Mesenchymal stem cell (in vitro differentiated cells and primary cell): ENCODE measurements at regions not wholly inside any gene's neighbourhood (a gene's known extent, or its start where the extent isn't known, plus 50 kb on each side); places are given as distances from the start of the nearest gene placed in this dataset.

Experiments used
- DNase-seq: peaks from one replicate; pipeline ENCODE4 v3.0.0-alpha.2; 2013
- H2AFZ ChIP-seq: one replicate; pipeline ENCODE4 v1.6.1; 2013; ENCODE audit warnings: low read depth, mild to moderate bottlenecking, control low read depth, inconsistent platforms, low read length, moderate library complexity
- H2AK5ac ChIP-seq: 2 replicates; pipeline ENCODE4 v1.6.1; 2013; ENCODE audit warnings: low read length, moderate library complexity, mild to moderate bottlenecking, inconsistent platforms; ENCODE audit not compliant: severe bottlenecking
- H2BK120ac ChIP-seq: one replicate; pipeline ENCODE4 v1.6.1; 2013; ENCODE audit warnings: low read depth, mild to moderate bottlenecking, inconsistent platforms, low read length, moderate library complexity
- H2BK12ac ChIP-seq, 2 experiments: one replicate each; pipeline ENCODE4 v1.6.1; 2013; ENCODE audit warnings: inconsistent platforms in 2 of 2, low read length in 2 of 2, mild to moderate bottlenecking in 2 of 2, moderate library complexity in 2 of 2, control low read depth in 1 of 2
- H2BK15ac ChIP-seq: one replicate; pipeline ENCODE4 v1.6.1; 2013; ENCODE audit warnings: mild to moderate bottlenecking, low read depth, inconsistent platforms; ENCODE audit not compliant: poor library complexity, severe bottlenecking
- H2BK5ac ChIP-seq: 2 replicates; pipeline ENCODE4 v1.6.1; 2013; ENCODE audit warnings: low read depth, mild to moderate bottlenecking, low read length, control low read depth, inconsistent platforms; ENCODE audit not compliant: poor library complexity, severe bottlenecking
- H3K14ac ChIP-seq, 2 experiments: one replicate each; pipeline ENCODE4 v1.6.1; 2013; ENCODE audit warnings: inconsistent platforms in 2 of 2, low read length in 2 of 2, control low read depth in 1 of 2, mild to moderate bottlenecking in 1 of 2, moderate library complexity in 1 of 2
- H3K18ac ChIP-seq, 2 experiments: one replicate each; pipeline ENCODE4 v1.6.1; 2013; ENCODE audit warnings: inconsistent platforms in 2 of 2, low read length in 2 of 2, control low read depth in 1 of 2, low read depth in 1 of 2, mild to moderate bottlenecking in 1 of 2
- H3K23ac ChIP-seq, 2 experiments: one replicate each; pipeline ENCODE4 v1.6.1; 2013; ENCODE audit warnings: inconsistent platforms in 2 of 2, low read length in 2 of 2, mild to moderate bottlenecking in 2 of 2, moderate library complexity in 2 of 2, control low read depth in 1 of 2
- H3K27ac ChIP-seq: 2 replicates; pipeline ENCODE4 v1.5.1; 2013; ENCODE audit warnings: mild to moderate bottlenecking, moderate library complexity, low read length, control low read depth, inconsistent platforms; ENCODE audit not compliant: poor library complexity, severe bottlenecking
- H3K27me3 ChIP-seq, 2 experiments: 2 replicates each; pipeline versions ENCODE4 v1.6.1 to v1.7.0; 2013; ENCODE audit warnings: low read length in 2 of 2, mild to moderate bottlenecking in 2 of 2, moderate library complexity in 2 of 2, control low read depth in 1 of 2, inconsistent platforms in 1 of 2; ENCODE audit not compliant: control insufficient read depth in 1 of 2, insufficient read depth in 1 of 2
- H3K36me3 ChIP-seq, 2 experiments: 2 replicates each; pipeline versions ENCODE4 v1.6.1 to v1.7.0; 2013; ENCODE audit warnings: low read length in 2 of 2, control low read depth in 1 of 2, inconsistent platforms in 1 of 2, low read depth in 1 of 2, mild to moderate bottlenecking in 1 of 2; ENCODE audit not compliant: insufficient read depth in 2 of 2, control insufficient read depth in 1 of 2
- H3K4ac ChIP-seq, 2 experiments: one replicate each; pipeline ENCODE4 v1.6.1; 2013; ENCODE audit warnings: inconsistent platforms in 2 of 2, low read length in 2 of 2, mild to moderate bottlenecking in 2 of 2, moderate library complexity in 2 of 2, control low read depth in 1 of 2, low read depth in 1 of 2
- H3K4me1 ChIP-seq: 2 replicates; pipeline ENCODE4 v1.6.1; 2013; ENCODE audit warnings: low read depth, low read length, control low read depth; ENCODE audit not compliant: control insufficient read depth, insufficient read depth
- H3K4me2 ChIP-seq: 2 replicates; pipeline ENCODE4 v1.6.1; 2013; ENCODE audit warnings: low read length, mild to moderate bottlenecking, inconsistent platforms; ENCODE audit not compliant: poor library complexity, severe bottlenecking
- H3K4me3 ChIP-seq, 2 experiments: 2 replicates each; pipeline versions ENCODE4 v1.5.1 to v1.7.0; 2013; ENCODE audit warnings: low read length in 2 of 2, mild to moderate bottlenecking in 2 of 2, control low read depth in 1 of 2, low read depth in 1 of 2; ENCODE audit not compliant: insufficient read depth in 1 of 2
- H3K79me1 ChIP-seq: replicated peaks from 2 replicates; pipeline ENCODE4 v1.6.1; 2013; ENCODE audit warnings: mild to moderate bottlenecking, control low read depth, low read length, inconsistent platforms; ENCODE audit not compliant: poor library complexity, severe bottlenecking
- H3K9ac ChIP-seq: 2 replicates; pipeline ENCODE4 v1.7.0; 2013; ENCODE audit warnings: mild to moderate bottlenecking, low read length, moderate library complexity
- H3K9me3 ChIP-seq: 2 replicates; pipeline ENCODE4 v1.7.0; 2013; ENCODE audit warnings: mild to moderate bottlenecking, low read length; ENCODE audit not compliant: control insufficient read depth
- H4K8ac ChIP-seq: one replicate; pipeline ENCODE4 v1.6.1; 2013; ENCODE audit warnings: inconsistent platforms, mild to moderate bottlenecking, low read length, moderate library complexity
- H4K91ac ChIP-seq: one replicate; pipeline ENCODE4 v1.6.1; 2013; ENCODE audit warnings: mild to moderate bottlenecking, low read length, inconsistent platforms
- WGBS: methylation state at CpG from one replicate; pipeline ENCODE4 v1.1.7; 2013; ENCODE audit warnings: mixed read lengths; 5-methylcytosine and 5-hydroxymethylcytosine counted together

DNA sequence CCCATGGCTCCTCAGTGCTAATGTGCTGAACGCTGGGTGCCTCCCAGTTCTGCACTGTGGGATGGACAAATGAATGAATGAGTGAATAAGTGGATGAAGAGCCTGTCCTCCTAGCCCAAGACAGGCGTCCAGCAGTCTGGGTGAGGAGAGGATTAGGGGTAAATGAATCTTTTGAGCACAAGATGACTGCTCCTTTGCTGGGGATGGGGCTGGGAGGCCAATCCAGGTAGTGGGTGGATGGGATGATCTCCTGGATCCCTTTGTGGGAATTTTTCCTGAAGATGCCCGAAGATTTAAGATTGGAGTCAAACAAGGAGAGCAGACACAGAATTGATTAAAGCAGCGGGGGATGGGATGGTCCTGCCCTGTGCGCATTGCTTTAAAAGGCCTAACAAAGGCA, 65.3 kb upstream of the MLN start:
- no peaks in the 10 kb centered on the region for H3K36me3 ChIP-seq
- H3K27ac ChIP-seq, result no peak overlapping the region
- H2BK5ac ChIP-seq, result no peak overlapping the region
- no peak for DNase-seq
- WGBS, result 86% methylated on average over 5 of the region's 5 CpGs
- no peak overlapping the region for H3K4ac ChIP-seq
- no peaks in the 10 kb centered on the region for H3K79me1 ChIP-seq
- H3K4me2 ChIP-seq, result no peak overlapping the region
- H3K14ac ChIP-seq, result no peak overlapping the region
- no peak overlapping the region for H2AFZ ChIP-seq
- H4K8ac ChIP-seq, result no peak overlapping the region
- H3K4me3 ChIP-seq, result no peak overlapping the region
- H2BK120ac ChIP-seq, result no peak overlapping the region
- H3K23ac ChIP-seq, result no peak overlapping the region
- no peaks in the 10 kb centered on the region for H3K4me1 ChIP-seq
- no peak overlapping the region for H2BK15ac ChIP-seq
- peaks cover 59 to 72% of the 10 kb centered on the region in 2 experiments for H3K27me3 ChIP-seq
- no peak overlapping the region for H2BK12ac ChIP-seq
- no peak overlapping the region for H3K18ac ChIP-seq
- H3K9ac ChIP-seq, result no peak overlapping the region
- H2AK5ac ChIP-seq, result no peak overlapping the region
- no peaks in the 10 kb centered on the region for H3K9me3 ChIP-seq
- H4K91ac ChIP-seq, result no peak overlapping the region

DNA sequence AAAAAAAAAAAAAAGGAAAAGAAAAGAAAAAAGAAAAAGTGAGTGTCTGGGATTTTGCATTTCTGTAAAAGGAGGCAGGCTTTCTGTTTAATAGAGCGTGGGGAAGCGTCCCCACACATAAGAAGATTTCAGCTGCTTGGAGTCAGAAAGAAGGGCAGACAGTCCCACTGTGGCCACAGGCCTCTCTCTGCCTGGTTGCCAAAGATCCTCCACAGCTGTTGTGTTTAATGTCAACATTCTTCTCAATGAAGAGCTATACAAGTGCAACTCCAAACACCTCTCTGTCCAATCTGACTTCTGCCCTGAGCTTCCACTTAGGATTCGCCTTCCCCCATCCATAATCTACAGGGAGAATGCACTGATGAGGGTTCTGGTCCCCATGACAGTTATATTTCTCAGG, 64.3 kb upstream of the MLN start:
- Histone ChIP-seq H4K8ac (no peak overlapping the region), H3K4me1 (no peaks in the 10 kb centered on the region), H3K4ac (no peak overlapping the region), H2AK5ac (no peak overlapping the region), H2BK12ac (no peak overlapping the region), H3K36me3 (no peaks in the 10 kb centered on the region), H3K27ac (no peak overlapping the region), H3K79me1 (no peaks in the 10 kb centered on the region), H2BK15ac (no peak overlapping the region), H4K91ac (no peak overlapping the region), H3K27me3 (peaks cover 59 to 67% of the 10 kb centered on the region in 2 experiments), H3K14ac (no peak overlapping the region), H3K23ac (no peak overlapping the region), H2BK5ac (no peak overlapping the region), H3K18ac (no peak overlapping the region), H3K9ac (no peak overlapping the region), H2AFZ (no peak overlapping the region), H3K9me3 (no peaks in the 10 kb centered on the region), H3K4me3 (no peak overlapping the region), H2BK120ac (no peak overlapping the region), H3K4me2 (no peak overlapping the region)
- WGBS, result 81% methylated on average over 3 of the region's 3 CpGs
- DNase-seq, result peak; percentile 19

DNA sequence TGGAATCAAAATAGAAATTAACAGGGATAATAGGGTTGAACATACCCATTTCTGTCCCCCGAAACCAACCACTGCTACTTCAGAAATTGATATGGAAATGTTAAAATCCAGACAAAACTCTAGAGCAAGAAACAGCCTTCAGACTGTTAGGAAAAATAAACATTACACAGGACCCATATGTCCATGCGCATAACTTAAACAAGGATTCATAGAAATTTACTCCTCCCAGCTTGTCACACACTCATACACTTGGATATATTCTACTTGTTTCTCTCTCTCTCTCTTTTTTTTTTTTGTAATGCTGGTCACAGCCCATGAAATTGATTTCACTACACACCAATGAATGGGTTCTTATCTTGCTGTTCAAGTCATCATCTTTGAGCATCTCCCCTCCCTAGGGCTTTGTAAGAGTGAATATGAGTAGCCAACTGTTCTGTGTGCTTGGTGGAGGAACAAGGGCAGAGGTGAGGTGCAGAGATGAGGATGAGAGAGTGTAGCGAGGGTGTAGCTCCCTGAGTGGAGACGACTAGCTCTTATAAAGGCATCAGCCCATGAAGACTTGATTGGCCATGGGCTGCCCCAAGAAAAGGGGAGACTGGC, 61.8 kb upstream of the MLN start:
- Histone ChIP-seq H3K14ac (no peak overlapping the region), H3K4me1 (no peaks in the 10 kb centered on the region), H3K79me1 (no peaks in the 10 kb centered on the region), H2BK12ac (no peak overlapping the region), H3K4me3 (no peak overlapping the region), H2BK120ac (no peak overlapping the region), H3K23ac (no peak overlapping the region), H3K18ac (no peak overlapping the region), H3K4me2 (no peak overlapping the region), H3K27me3 (peaks cover 54 to 59% of the 10 kb centered on the region in 2 experiments), H2BK5ac (no peak overlapping the region), H4K8ac (no peak overlapping the region), H2AFZ (no peak overlapping the region), H2AK5ac (no peak overlapping the region), H3K27ac (no peak overlapping the region), H3K9me3 (no peaks in the 10 kb centered on the region), H3K9ac (no peak overlapping the region), H4K91ac (peak overlapping the region; percentile 35), H3K4ac (no peak overlapping the region), H2BK15ac (no peak overlapping the region), H3K36me3 (no peaks in the 10 kb centered on the region)
- DNase-seq, result no peak
- 96% methylated on average over 4 of the region's 4 CpGs for WGBS

DNA sequence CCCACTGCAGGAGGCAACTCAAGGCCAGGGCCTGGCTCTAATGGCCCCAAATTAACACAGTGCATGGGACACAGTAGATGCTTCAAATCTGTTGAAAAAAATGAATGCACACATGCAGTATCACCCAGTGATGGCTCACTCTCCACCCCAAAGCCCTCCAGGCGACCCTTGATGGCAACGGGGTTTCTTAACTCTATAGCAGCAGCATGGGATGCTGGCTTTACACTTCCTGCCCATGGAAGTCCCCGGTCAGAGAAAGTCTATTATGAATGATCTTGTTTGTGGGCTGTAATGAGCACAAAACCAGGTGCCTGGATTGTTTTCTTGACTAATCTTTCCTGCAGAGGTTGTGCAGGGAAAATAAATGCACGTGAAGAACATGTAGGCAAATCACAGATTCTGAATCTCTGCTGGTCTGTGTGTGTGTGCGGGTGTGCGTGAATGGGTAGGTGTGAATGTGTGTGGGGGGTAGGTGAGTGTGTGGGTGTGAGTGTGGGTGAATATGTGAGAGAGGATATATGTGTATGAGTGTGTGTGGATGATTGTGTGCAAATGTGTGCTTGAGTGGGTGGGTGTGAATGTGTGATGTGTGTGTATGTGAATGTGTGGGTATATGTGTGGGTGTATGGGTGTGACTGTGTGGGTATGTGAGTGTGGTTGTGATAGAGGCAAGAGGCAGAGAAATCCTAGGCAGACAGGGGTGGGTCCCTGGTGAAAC, 60.1 kb upstream of the MLN start:
- DNase-seq, result no peak
- H3K4me1 ChIP-seq, result no peaks in the 10 kb centered on the region
- no peak overlapping the region for H2AK5ac ChIP-seq
- no peak overlapping the region for H2BK15ac ChIP-seq
- no peak overlapping the region for H4K91ac ChIP-seq
- no peak overlapping the region for H3K23ac ChIP-seq
- no peaks in the 10 kb centered on the region for H3K9me3 ChIP-seq
- H2BK5ac ChIP-seq, result no peak overlapping the region
- no peak overlapping the region for H3K4ac ChIP-seq
- 89% methylated on average over 6 of the region's 6 CpGs for WGBS
- no peaks in the 10 kb centered on the region for H3K36me3 ChIP-seq
- no peak overlapping the region for H2AFZ ChIP-seq
- H2BK120ac ChIP-seq, result no peak overlapping the region
- H3K4me2 ChIP-seq, result no peak overlapping the region
- no peak overlapping the region for H2BK12ac ChIP-seq
- H3K27me3 ChIP-seq, result peaks cover 43 to 47% of the 10 kb centered on the region in 2 experiments
- H3K18ac ChIP-seq, result no peak overlapping the region
- no peak overlapping the region for H3K4me3 ChIP-seq
- no peak overlapping the region for H3K14ac ChIP-seq
- no peak overlapping the region for H3K27ac ChIP-seq
- H3K79me1 ChIP-seq, result no peaks in the 10 kb centered on the region
- no peak overlapping the region for H3K9ac ChIP-seq
- no peak overlapping the region for H4K8ac ChIP-seq
